ENCODE measurements at regions not wholly inside any gene's neighbourhood (a gene's known extent, or its start where the extent isn't known, plus 50 kb on each side); places are given as distances from the start of the nearest gene placed in this dataset.

DNA sequence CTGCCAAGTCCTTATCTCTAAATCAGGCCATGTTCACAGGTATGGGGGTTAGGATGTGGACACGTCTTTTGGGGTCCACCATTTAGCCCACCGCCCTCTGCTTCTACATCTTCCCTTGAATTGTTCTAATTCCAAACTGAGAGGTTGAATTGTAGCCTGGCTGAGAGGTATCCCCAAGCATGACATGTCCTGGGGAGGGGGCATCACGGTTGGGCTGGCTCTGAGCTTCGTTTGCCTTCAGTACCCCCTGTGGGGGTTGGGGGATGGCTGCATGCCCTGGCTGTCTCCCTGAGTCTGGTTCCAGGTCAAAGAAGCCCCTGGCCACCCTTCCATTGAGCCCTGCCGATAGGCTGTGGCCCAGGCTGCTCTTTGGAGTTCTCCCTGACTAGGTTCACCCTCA is 204.6 kb downstream of the GLRX3 start:
- ATAC-seq: no peak
- H3K9ac ChIP-seq (ENCODE audit: low read length): no peak overlapping the region
- TF ChIP-seq, protein P1, sequence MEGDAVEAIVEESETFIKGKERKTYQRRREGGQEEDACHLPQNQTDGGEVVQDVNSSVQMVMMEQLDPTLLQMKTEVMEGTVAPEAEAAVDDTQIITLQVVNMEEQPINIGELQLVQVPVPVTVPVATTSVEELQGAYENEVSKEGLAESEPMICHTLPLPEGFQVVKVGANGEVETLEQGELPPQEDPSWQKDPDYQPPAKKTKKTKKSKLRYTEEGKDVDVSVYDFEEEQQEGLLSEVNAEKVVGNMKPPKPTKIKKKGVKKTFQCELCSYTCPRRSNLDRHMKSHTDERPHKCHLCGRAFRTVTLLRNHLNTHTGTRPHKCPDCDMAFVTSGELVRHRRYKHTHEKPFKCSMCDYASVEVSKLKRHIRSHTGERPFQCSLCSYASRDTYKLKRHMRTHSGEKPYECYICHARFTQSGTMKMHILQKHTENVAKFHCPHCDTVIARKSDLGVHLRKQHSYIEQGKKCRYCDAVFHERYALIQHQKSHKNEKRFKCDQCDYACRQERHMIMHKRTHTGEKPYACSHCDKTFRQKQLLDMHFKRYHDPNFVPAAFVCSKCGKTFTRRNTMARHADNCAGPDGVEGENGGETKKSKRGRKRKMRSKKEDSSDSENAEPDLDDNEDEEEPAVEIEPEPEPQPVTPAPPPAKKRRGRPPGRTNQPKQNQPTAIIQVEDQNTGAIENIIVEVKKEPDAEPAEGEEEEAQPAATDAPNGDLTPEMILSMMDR (conservative IDR thresholded peaks at IDR 0.05; ENCODE audit: low read depth, low read length): no peak
- no peak for DNase-seq
- no TSS peak for BruUV-seq (replicated peaks)
- no peaks in the 10 kb centered on the region for H3K36me3 ChIP-seq (ENCODE audit: low read depth, low read length)
- H3K27ac ChIP-seq (ENCODE audit: low read length): no peak overlapping the region
- POLR2A ChIA-PET (ENCODE audit: unreplicated experiment): no interaction called here
- CTCF ChIA-PET: no interaction called here
- no peaks in the 10 kb centered on the region for H3K4me1 ChIP-seq (ENCODE audit: insufficient read depth, low read length)
- H4K20me1 ChIP-seq (ENCODE audit: low read length): no peaks in the 10 kb centered on the region
- no peaks in the 10 kb centered on the region for H3K27me3 ChIP-seq (ENCODE audit: low read length)
- no peaks in the 10 kb centered on the region for H3K9me2 ChIP-seq (replicated peaks; ENCODE audit: low read length)
- no peak overlapping the region for H2AFZ ChIP-seq (ENCODE audit: low read length)
- no peaks in the 10 kb centered on the region for H3K79me2 ChIP-seq (ENCODE audit: low read length)
- H3K4me2 ChIP-seq (ENCODE audit: low read length): no peak overlapping the region
- no peaks in the 10 kb centered on the region for H3F3A ChIP-seq (ENCODE audit: low read length, unreplicated experiment)
- H3K9me3 ChIP-seq (ENCODE audit: low read length): no peaks in the 10 kb centered on the region
- intact Hi-C loops (cut with micrococcal nuclease): no loop called here
- no peak overlapping the region for H3K4me3 ChIP-seq (ENCODE audit: low read length)

DNA sequence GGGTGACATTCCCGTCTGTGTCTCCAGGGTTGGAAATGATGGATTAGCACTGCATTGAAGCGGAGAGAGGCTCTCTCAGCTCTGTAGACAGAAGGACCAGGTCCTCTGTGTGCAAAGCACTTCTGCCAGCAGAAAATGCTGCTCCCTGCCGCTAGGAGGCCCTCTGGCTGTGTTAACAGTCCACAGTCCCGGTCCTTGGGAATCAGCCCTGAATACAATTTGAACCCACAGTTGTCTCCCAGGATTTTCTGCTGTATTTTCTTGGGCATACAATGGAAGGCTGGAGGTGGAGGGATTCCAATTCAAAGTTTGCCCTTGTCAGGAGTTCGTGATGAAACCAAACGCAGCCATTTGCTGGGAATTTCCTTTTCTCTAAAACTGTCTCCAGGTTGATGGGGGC is 205.2 kb downstream of the GLRX3 start:
- Histone ChIP-seq H3K9me2 (replicated peaks; ENCODE audit: low read length) (no peaks in the 10 kb centered on the region), H3K9ac (ENCODE audit: low read length) (no peak overlapping the region), H3K27ac (ENCODE audit: low read length) (no peak overlapping the region), H2AFZ (ENCODE audit: low read length) (no peak overlapping the region), H4K20me1 (ENCODE audit: low read length) (no peaks in the 10 kb centered on the region), H3K4me2 (ENCODE audit: low read length) (no peak overlapping the region), H3K36me3 (ENCODE audit: low read depth, low read length) (no peaks in the 10 kb centered on the region), H3K4me3 (ENCODE audit: low read length) (no peak overlapping the region), H3K27me3 (ENCODE audit: low read length) (no peaks in the 10 kb centered on the region), H3K79me2 (ENCODE audit: low read length) (no peaks in the 10 kb centered on the region), H3K4me1 (ENCODE audit: insufficient read depth, low read length) (no peaks in the 10 kb centered on the region), H3K9me3 (ENCODE audit: low read length) (no peaks in the 10 kb centered on the region), H3F3A (ENCODE audit: low read length, unreplicated experiment) (no peaks in the 10 kb centered on the region)
- TF ChIP-seq EZH2phosphoT487 (IDR thresholded peaks at IDR 0.05; ENCODE audit: borderline replicate concordance, low read length): no peak
- TF ChIP-seq EZH2 (IDR thresholded peaks at IDR 0.05; ENCODE audit: low read length, unreplicated experiment): no peak
- TF ChIP-seq, protein P1 (conservative IDR thresholded peaks at IDR 0.05; ENCODE audit: low read depth, low read length): no peak
- POLR2A ChIA-PET (ENCODE audit: unreplicated experiment): no interaction called here
- ATAC-seq: no peak
- no TSS peak for BruUV-seq (replicated peaks)
- CTCF ChIA-PET: no interaction called here
- intact Hi-C loops (cut with micrococcal nuclease): no loop called here
- DNase-seq: no peak

DNA sequence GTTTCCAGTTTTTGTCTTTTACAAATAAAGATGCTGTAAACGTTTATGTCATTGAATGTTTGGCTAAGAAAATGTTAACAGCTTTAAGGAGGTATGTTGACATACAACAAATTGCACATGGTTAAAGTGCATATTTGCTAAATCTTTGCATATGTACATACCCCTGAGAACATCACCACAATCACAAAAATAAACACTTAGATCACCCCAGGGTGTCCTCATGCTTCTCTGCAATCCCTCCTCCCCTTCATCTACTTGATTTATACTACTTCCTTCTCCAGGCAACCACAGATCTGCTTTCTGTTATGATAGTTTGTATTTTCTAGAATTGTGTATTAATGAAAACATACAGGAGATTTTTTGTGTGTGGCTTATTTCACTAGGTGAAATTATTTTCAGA is 209.5 kb downstream of the GLRX3 start:
- POLR2A ChIA-PET (ENCODE audit: unreplicated experiment): no interaction called here
- Histone ChIP-seq H3K79me2 (ENCODE audit: low read length) (no peaks in the 10 kb centered on the region), H3K27ac (ENCODE audit: low read length) (no peak overlapping the region), H3K9me2 (replicated peaks; ENCODE audit: low read length) (no peaks in the 10 kb centered on the region), H3K4me3 (ENCODE audit: low read length) (no peak overlapping the region), H3F3A (ENCODE audit: low read length, unreplicated experiment) (no peaks in the 10 kb centered on the region), H3K4me1 (ENCODE audit: insufficient read depth, low read length) (no peaks in the 10 kb centered on the region), H3K27me3 (ENCODE audit: low read length) (no peaks in the 10 kb centered on the region), H3K9me3 (ENCODE audit: low read length) (no peaks in the 10 kb centered on the region), H2AFZ (ENCODE audit: low read length) (no peak overlapping the region), H4K20me1 (ENCODE audit: low read length) (no peaks in the 10 kb centered on the region), H3K9ac (ENCODE audit: low read length) (no peak overlapping the region), H3K4me2 (ENCODE audit: low read length) (no peak overlapping the region), H3K36me3 (ENCODE audit: low read depth, low read length) (no peaks in the 10 kb centered on the region)
- BruUV-seq (replicated peaks): no TSS peak
- TF ChIP-seq EZH2 (IDR thresholded peaks at IDR 0.05; ENCODE audit: low read length, unreplicated experiment) (no peak), EZH2phosphoT487 (IDR thresholded peaks at IDR 0.05; ENCODE audit: borderline replicate concordance, low read length) (no peak)
- TF ChIP-seq, protein P1 (conservative IDR thresholded peaks at IDR 0.05; ENCODE audit: low read depth, low read length): no peak
- DNase-seq (no peak), ATAC-seq (no peak)
- intact Hi-C loops (cut with micrococcal nuclease): no loop called here
- CTCF ChIA-PET: no interaction called here
